ENCODE measurements at regions not wholly inside any gene's neighbourhood (a gene's known extent, or its start where the extent isn't known, plus 50 kb on each side); places are given as distances from the start of the nearest gene placed in this dataset.

GRCh38 chr13:103908911-103909310 is 842.7 kb upstream of the SLC10A2 start:
- no peak overlapping the region for H3K18ac ChIP-seq (ENCODE audit: extremely low read depth, low read length)
- no peak overlapping the region for H3K4ac ChIP-seq (replicated peaks; ENCODE audit: insufficient read length, low read depth, low read length)
- no peak overlapping the region for H2BK20ac ChIP-seq (ENCODE audit: low read length)
- FAIRE-seq (no peak), DNase-seq (ENCODE audit: low read depth in 1 of 2, low spot score in 2 of 2) (no peak)
- no peaks in the 10 kb centered on the region for H3K36me3 ChIP-seq (ENCODE audit: control insufficient read depth in 2 of 4, insufficient read depth in 4 of 4, low read length in 3 of 4)
- CTCF ChIA-PET (ENCODE audit: partially characterized antibody) = no interaction called here
- no peaks in the 10 kb centered on the region for H4K20me1 ChIP-seq (replicated peaks in 1 of 2; ENCODE audit: control insufficient read depth in 1 of 2, insufficient read depth in 2 of 2, low read length in 2 of 2)
- no peak overlapping the region for H3K4me2 ChIP-seq (ENCODE audit: insufficient read depth in 1 of 2, low read depth in 2 of 2, low read length in 2 of 2)
- no peak overlapping the region for H2AFZ ChIP-seq (ENCODE audit: low read length)
- H3K4me1 ChIP-seq (replicated peaks in 1 of 4; ENCODE audit: control insufficient read depth in 3 of 4, insufficient read depth in 4 of 4, low read length in 3 of 4) = no peaks in the 10 kb centered on the region
- H3K4me3 ChIP-seq (ENCODE audit: extremely low read depth in 1 of 4, insufficient read depth in 2 of 4, low read depth in 3 of 4, low read length in 4 of 4) = no peak overlapping the region
- TF ChIP-seq TAF1 (IDR thresholded peaks at IDR 0.05; ENCODE audit: low read depth, low read length) = no peak
- no peak for TF ChIP-seq CHD2 (IDR thresholded peaks at IDR 0.05; ENCODE audit: low read length)
- no peak for TF ChIP-seq RFX5 (IDR thresholded peaks at IDR 0.05; ENCODE audit: borderline replicate concordance, low read depth, low read length)
- no peak for TF ChIP-seq ASH2L (IDR thresholded peaks at IDR 0.05; ENCODE audit: low read length)
- TF ChIP-seq YY1 (IDR thresholded peaks at IDR 0.05; ENCODE audit: low read depth, low read length) = no peak
- TF ChIP-seq CHD1 (IDR thresholded peaks at IDR 0.05; ENCODE audit: low read depth, low read length) = no peak
- no peak for TF ChIP-seq CEBPB (IDR thresholded peaks at IDR 0.05; ENCODE audit: low read depth, low read length)
- no peak for TF ChIP-seq FOSL1 (IDR thresholded peaks at IDR 0.05; ENCODE audit: insufficient read depth, low read depth, low read length)
- H2BK5ac ChIP-seq (ENCODE audit: low read depth, low read length) = no peak overlapping the region
- H2AK5ac ChIP-seq (ENCODE audit: low read depth, low read length) = no peak overlapping the region
- H3K9ac ChIP-seq (replicated peaks in 1 of 4; ENCODE audit: extremely low read depth in 1 of 4, low read depth in 3 of 4, low read length in 3 of 4) = no peak overlapping the region
- no peak overlapping the region for H3K23ac ChIP-seq (ENCODE audit: insufficient read length)
- no peak overlapping the region for H3K27ac ChIP-seq (ENCODE audit: low read depth, low read length)
- no peak overlapping the region for H4K91ac ChIP-seq (replicated peaks; ENCODE audit: insufficient read length, low read length)
- no peaks in the 10 kb centered on the region for H3K9me3 ChIP-seq (ENCODE audit: insufficient read depth in 2 of 2, low read depth in 1 of 2, low read length in 1 of 2)
- H3K79me2 ChIP-seq (ENCODE audit: control insufficient read depth in 1 of 2, insufficient read depth in 2 of 2, low read length in 2 of 2) = no peaks in the 10 kb centered on the region
- H2BK15ac ChIP-seq (ENCODE audit: low read length) = no peak overlapping the region
- H4K5ac ChIP-seq (ENCODE audit: insufficient read length, low read depth, low read length) = no peak overlapping the region
- no peak overlapping the region for H4K8ac ChIP-seq (ENCODE audit: extremely low read depth, insufficient read depth, low read length)
- whole genome bisulfite sequencing, 2 experiments (ENCODE audit: extremely low coverage in 1 of 2, insufficient coverage in 1 of 2, insufficient read length in 1 of 2, insufficient replicate concordance in 2 of 2, low coverage in 1 of 2, low lambda C conversion rate in 2 of 2, missing lambda C conversion rate in 1 of 2) = 96% methylated on average over 1 of the region's 1 CpG; no CpG with 5 or more reads in 1 of the 2 experiments
- H3K23me2 ChIP-seq (ENCODE audit: low read depth, low read length) = no peaks in the 10 kb centered on the region
- no peak overlapping the region for H2BK120ac ChIP-seq (replicated peaks; ENCODE audit: low read depth, low read length)
- no peak overlapping the region for H3K56ac ChIP-seq (replicated peaks; ENCODE audit: insufficient read length, low read depth, low read length)
- H3K79me1 ChIP-seq (ENCODE audit: low read depth, low read length) = no peaks in the 10 kb centered on the region
- POLR2A ChIA-PET (ENCODE audit: partially characterized antibody) = no interaction called here
- H2BK12ac ChIP-seq (ENCODE audit: low read depth, low read length) = no peak overlapping the region
- no peak overlapping the region for H3K14ac ChIP-seq (ENCODE audit: insufficient read length)
- H3K27me3 ChIP-seq (replicated peaks in 1 of 4; ENCODE audit: control insufficient read depth in 3 of 4, extremely low read depth in 1 of 4, insufficient read depth in 3 of 4, low read length in 3 of 4) = no peaks in the 10 kb centered on the region
